ENCODE measurements at regions not wholly inside any gene's neighbourhood (a gene's known extent, or its start where the extent isn't known, plus 50 kb on each side); places are given as distances from the start of the nearest gene placed in this dataset.

DNA sequence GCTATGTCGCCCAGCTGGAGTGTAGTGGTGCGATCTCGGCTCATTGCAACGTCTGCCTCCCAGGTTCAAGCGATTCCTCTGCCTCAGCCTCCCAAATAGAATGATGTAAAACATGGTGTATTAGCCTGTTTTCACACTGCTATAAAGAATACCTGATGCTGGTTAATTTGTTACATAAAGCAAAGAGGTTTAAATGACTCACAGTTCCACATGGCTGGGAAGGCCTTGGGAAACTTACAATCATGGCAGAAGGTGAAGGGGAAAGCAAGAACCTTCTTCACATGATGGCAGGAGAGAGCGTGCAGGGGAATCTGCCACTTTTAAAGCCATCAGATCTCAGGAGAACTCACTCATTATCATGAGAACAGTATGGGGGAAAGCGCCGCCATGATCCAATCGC is 1191.8 kb downstream of the ARAP2 start:
- TF ChIP-seq, protein P1, sequence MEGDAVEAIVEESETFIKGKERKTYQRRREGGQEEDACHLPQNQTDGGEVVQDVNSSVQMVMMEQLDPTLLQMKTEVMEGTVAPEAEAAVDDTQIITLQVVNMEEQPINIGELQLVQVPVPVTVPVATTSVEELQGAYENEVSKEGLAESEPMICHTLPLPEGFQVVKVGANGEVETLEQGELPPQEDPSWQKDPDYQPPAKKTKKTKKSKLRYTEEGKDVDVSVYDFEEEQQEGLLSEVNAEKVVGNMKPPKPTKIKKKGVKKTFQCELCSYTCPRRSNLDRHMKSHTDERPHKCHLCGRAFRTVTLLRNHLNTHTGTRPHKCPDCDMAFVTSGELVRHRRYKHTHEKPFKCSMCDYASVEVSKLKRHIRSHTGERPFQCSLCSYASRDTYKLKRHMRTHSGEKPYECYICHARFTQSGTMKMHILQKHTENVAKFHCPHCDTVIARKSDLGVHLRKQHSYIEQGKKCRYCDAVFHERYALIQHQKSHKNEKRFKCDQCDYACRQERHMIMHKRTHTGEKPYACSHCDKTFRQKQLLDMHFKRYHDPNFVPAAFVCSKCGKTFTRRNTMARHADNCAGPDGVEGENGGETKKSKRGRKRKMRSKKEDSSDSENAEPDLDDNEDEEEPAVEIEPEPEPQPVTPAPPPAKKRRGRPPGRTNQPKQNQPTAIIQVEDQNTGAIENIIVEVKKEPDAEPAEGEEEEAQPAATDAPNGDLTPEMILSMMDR (conservative IDR thresholded peaks at IDR 0.05 in 1 of 2, IDR thresholded peaks at IDR 0.05 in 1 of 2; ENCODE audit: low read depth in 1 of 2, low read length in 2 of 2) = no peak
- no peak for TF ChIP-seq EZH2 (IDR thresholded peaks at IDR 0.05; ENCODE audit: low read length, missing control alignments)

Data from fibroblast of lung (primary cell).